Coronary artery (tissue), 2 donors: ENCODE measurements at regions not wholly inside any gene's neighbourhood (a gene's known extent, or its start where the extent isn't known, plus 50 kb on each side); places are given as distances from the start of the nearest gene placed in this dataset.

ENCODE experiments used
- DNase-seq: peaks from one replicate; pipeline ENCODE4 v3.0.0-alpha.2; 2017; ENCODE audit warnings: low spot score
- H3K27ac ChIP-seq, 2 donors: fragments of 200-600 bp; sonication (generic); one replicate each; pipeline ENCODE4 v1.5.1; 2016 to 2019
- H3K4me3 ChIP-seq: fragments of 200-600 bp; sonication (generic); 2 replicates; pipeline ENCODE4 v1.5.1; 2016; ENCODE audit warnings: mild to moderate bottlenecking, moderate library complexity
- TF ChIP-seq, protein P1 (sequence below): fragments of 200-600 bp; sonication (generic); IDR thresholded peaks from one replicate; pipeline ENCODE4 v1.5.1; 2019; ENCODE audit warnings: antibody characterized with exemption

- no peak for DNase-seq
- no peak overlapping the region for H3K4me3 ChIP-seq
- TF ChIP-seq, protein P1, sequence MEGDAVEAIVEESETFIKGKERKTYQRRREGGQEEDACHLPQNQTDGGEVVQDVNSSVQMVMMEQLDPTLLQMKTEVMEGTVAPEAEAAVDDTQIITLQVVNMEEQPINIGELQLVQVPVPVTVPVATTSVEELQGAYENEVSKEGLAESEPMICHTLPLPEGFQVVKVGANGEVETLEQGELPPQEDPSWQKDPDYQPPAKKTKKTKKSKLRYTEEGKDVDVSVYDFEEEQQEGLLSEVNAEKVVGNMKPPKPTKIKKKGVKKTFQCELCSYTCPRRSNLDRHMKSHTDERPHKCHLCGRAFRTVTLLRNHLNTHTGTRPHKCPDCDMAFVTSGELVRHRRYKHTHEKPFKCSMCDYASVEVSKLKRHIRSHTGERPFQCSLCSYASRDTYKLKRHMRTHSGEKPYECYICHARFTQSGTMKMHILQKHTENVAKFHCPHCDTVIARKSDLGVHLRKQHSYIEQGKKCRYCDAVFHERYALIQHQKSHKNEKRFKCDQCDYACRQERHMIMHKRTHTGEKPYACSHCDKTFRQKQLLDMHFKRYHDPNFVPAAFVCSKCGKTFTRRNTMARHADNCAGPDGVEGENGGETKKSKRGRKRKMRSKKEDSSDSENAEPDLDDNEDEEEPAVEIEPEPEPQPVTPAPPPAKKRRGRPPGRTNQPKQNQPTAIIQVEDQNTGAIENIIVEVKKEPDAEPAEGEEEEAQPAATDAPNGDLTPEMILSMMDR, result no peak
- no peak overlapping the region for H3K27ac ChIP-seq
Observed at GRCh38 chr6:22113026-22113766, 183.6 kb downstream of the PRL start.

DNA sequence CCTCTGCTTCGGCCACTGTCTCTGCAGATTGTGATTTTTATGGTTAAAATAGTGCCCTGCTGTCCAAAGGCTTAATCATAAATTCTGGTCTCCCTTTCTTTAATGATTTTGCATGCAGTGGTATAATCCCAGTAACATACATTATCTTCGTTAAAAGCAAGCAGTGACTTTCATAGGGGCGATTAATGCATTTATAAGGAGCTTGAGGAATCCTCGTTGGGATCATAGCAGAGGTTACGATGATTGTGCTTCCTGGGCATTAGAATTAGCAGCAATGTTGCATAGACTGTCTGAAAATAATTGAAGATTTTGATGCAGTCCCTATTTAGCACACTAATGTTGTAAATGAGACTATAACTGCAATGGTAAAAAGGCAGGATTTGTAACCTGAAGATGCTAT lies 181.3 kb downstream of the PRL start:
- Histone ChIP-seq H3K4me3 (no peak overlapping the region), H3K27ac (no peak overlapping the region)
- TF ChIP-seq, protein P1, result no peak
- no peak for DNase-seq

GRCh38 chr6:22117631-22118030 lies 179.2 kb downstream of the PRL start:
- TF ChIP-seq, protein P1, result no peak
- Histone ChIP-seq H3K27ac (no peak overlapping the region), H3K4me3 (no peak overlapping the region)
- DNase-seq, result no peak

GRCh38 chr6:22119500-22119899 lies 177.3 kb downstream of the PRL start:
- DNase-seq, result no peak
- TF ChIP-seq, protein P1, result no peak
- H3K4me3 ChIP-seq, result no peak overlapping the region
- H3K27ac ChIP-seq, result no peak overlapping the region

- Histone ChIP-seq H3K27ac (no peak overlapping the region), H3K4me3 (no peak overlapping the region)
- TF ChIP-seq, protein P1, result no peak
- no peak for DNase-seq
Observed at GRCh38 chr6:22124756-22125155, 172.1 kb downstream of the PRL start.

- H3K27ac ChIP-seq, result no peak overlapping the region
- H3K4me3 ChIP-seq, result no peak overlapping the region
- TF ChIP-seq, protein P1, result no peak
- DNase-seq, result no peak
Observed at GRCh38 chr6:22126910-22127309, 169.9 kb downstream of the PRL start.

DNA sequence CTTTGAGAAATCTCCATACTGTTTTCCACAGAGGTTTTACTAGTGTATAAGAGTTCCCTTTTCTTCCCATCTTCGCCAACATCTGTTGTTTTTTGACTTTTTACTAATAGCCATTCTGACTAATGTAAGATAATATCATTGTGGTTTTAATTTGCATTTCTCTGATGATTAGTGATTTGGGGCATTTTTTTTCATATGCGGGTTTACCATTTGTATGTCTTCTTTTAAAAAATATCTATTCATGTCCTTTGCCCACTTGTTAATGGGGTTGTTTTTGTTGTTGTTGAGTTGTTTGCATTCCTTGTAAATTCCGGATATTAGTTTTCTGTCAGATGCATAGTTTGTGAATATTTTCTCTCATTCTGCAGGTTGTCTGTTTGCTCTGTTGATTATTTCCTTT lies 167.1 kb downstream of the PRL start:
- Histone ChIP-seq H3K27ac (no peak overlapping the region), H3K4me3 (no peak overlapping the region)
- TF ChIP-seq, protein P1, result no peak
- DNase-seq, result no peak
